H1 (cell line): ENCODE measurements at regions not wholly inside any gene's neighbourhood (a gene's known extent, or its start where the extent isn't known, plus 50 kb on each side); places are given as distances from the start of the nearest gene placed in this dataset.

Source experiments
- BCL11A ChIP-seq, 2 experiments: IDR thresholded peaks; one replicate each; pipeline ENCODE4 v1.6.1; 2011; ENCODE audit warnings: low read depth in 2 of 2, low read length in 2 of 2, mild to moderate bottlenecking in 2 of 2
- CHD2 ChIP-seq: IDR thresholded peaks from 2 replicates; pipeline ENCODE4 v1.6.1; 2012; ENCODE audit warnings: low read length, improper control_type of control experiment
- CHD7 ChIP-seq: fragments of 300-600 bp; sonication (generic); IDR thresholded peaks from 2 replicates; pipeline ENCODE4 v1.7.1; 2012; ENCODE audit warnings: low read length, moderate library complexity, mild to moderate bottlenecking, inconsistent platforms; ENCODE audit not compliant: insufficient replicate concordance
- RFX5 ChIP-seq: IDR thresholded peaks from 2 replicates; pipeline ENCODE4 v1.6.1; 2011; ENCODE audit warnings: low read depth, low read length, improper control_type of control experiment, borderline replicate concordance
- SP4 ChIP-seq: IDR thresholded peaks from 2 replicates; pipeline ENCODE4 v1.6.1; 2012; ENCODE audit warnings: low read length, inconsistent platforms

DNA sequence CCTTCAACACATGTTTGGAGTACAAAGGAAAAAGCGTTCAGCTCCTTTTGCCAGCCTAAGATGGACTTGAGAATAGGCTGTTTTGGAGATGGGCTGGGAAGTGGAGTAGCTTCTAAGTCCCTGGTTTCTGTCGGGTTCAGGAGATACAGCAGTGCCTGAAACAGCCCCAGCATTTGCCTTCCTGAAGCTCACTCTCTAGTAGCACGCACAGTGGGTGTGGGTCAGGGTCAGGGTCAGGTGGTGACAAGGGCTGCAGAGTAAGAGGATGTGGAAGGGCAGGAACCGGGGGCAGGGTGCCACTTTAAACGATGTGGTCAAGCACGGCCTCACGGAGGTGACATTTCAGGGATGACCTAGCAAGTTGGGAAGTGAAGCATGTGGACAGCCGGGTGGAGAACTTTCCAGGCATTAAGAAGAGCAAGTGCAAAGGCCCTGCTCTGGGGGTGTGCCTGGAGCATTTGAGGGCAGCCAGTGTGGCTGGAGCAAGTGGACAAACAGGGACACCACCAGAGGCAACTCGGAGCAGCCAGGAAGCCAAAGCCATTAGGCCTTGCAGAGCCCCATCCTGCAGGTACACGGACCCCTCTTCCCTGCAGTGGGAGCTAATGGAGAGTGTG lies 382.2 kb upstream of the ZMIZ1 start (continued):
- TF ChIP-seq CHD7 (no peak), BCL11A (IDR thresholded peaks at IDR 0.05; ENCODE audit: low read depth in 2 of 2, low read length in 2 of 2) (no peak), CHD2 (no peak), SP4 (no peak), RFX5 (no peak)
- TF ChIP-seq, all 59 proteins: peak for 0
